Liver (tissue), 8 donors: ENCODE measurements at regions not wholly inside any gene's neighbourhood (a gene's known extent, or its start where the extent isn't known, plus 50 kb on each side); places are given as distances from the start of the nearest gene placed in this dataset.

Experiments
- DNase-seq: peaks from one replicate; pipeline ENCODE4 v3.0.0-alpha.2; 2017; ENCODE audit warnings: low spot score
- H3K27ac ChIP-seq, 2 donors: one replicate each; pipeline ENCODE4 v1.7.0; 2013; ENCODE audit warnings: inconsistent platforms in 2 of 2, low read length in 2 of 2, control low read depth in 1 of 2, low read depth in 1 of 2, mild to moderate bottlenecking in 1 of 2
- H3K27me3 ChIP-seq, 4 donors: one replicate each; pipeline versions ENCODE4 v1.6.1 to v1.7.0; 2013; ENCODE audit warnings: low read length in 3 of 4, inconsistent platforms in 1 of 4, mild to moderate bottlenecking in 1 of 4, moderate library complexity in 1 of 4; ENCODE audit not compliant: control insufficient read depth in 4 of 4, insufficient read depth in 4 of 4
- H3K36me3 ChIP-seq, 4 donors: one replicate each; pipeline versions ENCODE4 v1.6.1 to v1.7.0; 2013; ENCODE audit warnings: low read length in 3 of 4, mild to moderate bottlenecking in 3 of 4, low read depth in 1 of 4, moderate library complexity in 1 of 4; ENCODE audit not compliant: control insufficient read depth in 4 of 4, insufficient read depth in 3 of 4
- H3K4me1 ChIP-seq, 4 donors: one replicate each; pipeline versions ENCODE4 v1.6.1 to v1.7.0; 2013; ENCODE audit warnings: low read length in 3 of 4, mild to moderate bottlenecking in 3 of 4, moderate library complexity in 1 of 4; ENCODE audit not compliant: control insufficient read depth in 4 of 4, insufficient read depth in 4 of 4
- H3K4me3 ChIP-seq, 3 donors: one replicate each; pipeline versions ENCODE4 v1.6.1 to v1.7.0; 2013; ENCODE audit warnings: low read length in 3 of 3, control low read depth in 1 of 3, low read depth in 1 of 3, mild to moderate bottlenecking in 1 of 3
- H3K9ac ChIP-seq, 2 donors: one replicate each; pipeline ENCODE4 v1.7.0; 2013; ENCODE audit warnings: low read length in 2 of 2, mild to moderate bottlenecking in 2 of 2, moderate library complexity in 2 of 2, control low read depth in 1 of 2, low read depth in 1 of 2
- H3K9me3 ChIP-seq, 4 donors: one replicate each; pipeline versions ENCODE4 v1.6.1 to v1.7.0; 2013; ENCODE audit warnings: low read length in 3 of 4; ENCODE audit not compliant: control insufficient read depth in 4 of 4
- ATF3 ChIP-seq: IDR thresholded peaks from 2 replicates; pipeline ENCODE4 v1.6.1; 2016; ENCODE audit warnings: antibody characterized with exemption
- EGR1 ChIP-seq, 2 donors: IDR thresholded peaks; 2 replicates each; pipeline ENCODE4 v1.6.1; 2016 to 2018; ENCODE audit warnings: antibody characterized with exemption in 2 of 2, low read depth in 2 of 2
- FOXA1 ChIP-seq: IDR thresholded peaks from 2 replicates; pipeline ENCODE4 v1.6.1; 2016; ENCODE audit warnings: antibody characterized with exemption
- GABPA ChIP-seq, 2 donors: IDR thresholded peaks in 1 of 2; conservative IDR thresholded peaks in 1 of 2; 2 replicates each; pipeline ENCODE4 v1.6.1; 2016; ENCODE audit warnings: antibody characterized with exemption in 2 of 2, mild to moderate bottlenecking in 1 of 2, moderate library complexity in 1 of 2
- HNF4A ChIP-seq, 2 donors: conservative IDR thresholded peaks; 2 replicates each; pipeline ENCODE4 v1.6.1; 2016; ENCODE audit warnings: antibody characterized with exemption in 2 of 2, mild to moderate bottlenecking in 2 of 2
- HNF4G ChIP-seq: IDR thresholded peaks from 2 replicates; pipeline ENCODE4 v1.6.1; 2016; ENCODE audit warnings: antibody characterized with exemption
- NR2F2 ChIP-seq: IDR thresholded peaks from 2 replicates; pipeline ENCODE4 v1.6.1; 2016; ENCODE audit warnings: antibody characterized with exemption
- RAD21 ChIP-seq, 2 donors: IDR thresholded peaks; 2 replicates each; pipeline ENCODE4 v1.6.1; 2016; ENCODE audit warnings: antibody characterized with exemption in 2 of 2, mild to moderate bottlenecking in 2 of 2
- REST ChIP-seq: IDR thresholded peaks from 2 replicates; pipeline ENCODE4 v1.6.1; 2016; ENCODE audit warnings: antibody characterized with exemption, mild to moderate bottlenecking
- RXRA ChIP-seq, 2 donors: IDR thresholded peaks; 2 replicates each; pipeline ENCODE4 v1.6.1; 2017 to 2018; ENCODE audit warnings: antibody characterized with exemption in 2 of 2, mild to moderate bottlenecking in 1 of 2
- SP1 ChIP-seq: IDR thresholded peaks from 2 replicates; pipeline ENCODE4 v1.6.1; 2018; ENCODE audit warnings: antibody characterized with exemption, mild to moderate bottlenecking
- TAF1 ChIP-seq: conservative IDR thresholded peaks from 2 replicates; pipeline ENCODE4 v1.6.1; 2016; ENCODE audit warnings: antibody characterized with exemption, mild to moderate bottlenecking
- ZBTB33 ChIP-seq: IDR thresholded peaks from 2 replicates; pipeline ENCODE4 v1.6.1; 2016; ENCODE audit warnings: antibody characterized with exemption
- WGBS: extraction: QIAGEN DNeasy Blood & Tissue Kit; methylation state at CpG from one replicate; pipeline ENCODE4 v1.1.7; 2013; 5-methylcytosine and 5-hydroxymethylcytosine counted together
- TF ChIP-seq, protein P1 (sequence below): fragments of 150-350 bp; IDR thresholded peaks from 2 replicates; pipeline ENCODE4 v1.5.1; 2017; ENCODE audit warnings: improper control_type of control experiment, low read depth, low read length; ENCODE audit not compliant: missing input control
- TF ChIP-seq, protein P2 (sequence below): IDR thresholded peaks from 2 replicates; pipeline ENCODE4 v1.6.1; 2016; ENCODE audit warnings: antibody characterized with exemption
- donor health status: healthy.
- donor health status: healthy.
- donor health status: healthy.
- donor health status: healthy.
- donor health status: healthy.

DNA sequence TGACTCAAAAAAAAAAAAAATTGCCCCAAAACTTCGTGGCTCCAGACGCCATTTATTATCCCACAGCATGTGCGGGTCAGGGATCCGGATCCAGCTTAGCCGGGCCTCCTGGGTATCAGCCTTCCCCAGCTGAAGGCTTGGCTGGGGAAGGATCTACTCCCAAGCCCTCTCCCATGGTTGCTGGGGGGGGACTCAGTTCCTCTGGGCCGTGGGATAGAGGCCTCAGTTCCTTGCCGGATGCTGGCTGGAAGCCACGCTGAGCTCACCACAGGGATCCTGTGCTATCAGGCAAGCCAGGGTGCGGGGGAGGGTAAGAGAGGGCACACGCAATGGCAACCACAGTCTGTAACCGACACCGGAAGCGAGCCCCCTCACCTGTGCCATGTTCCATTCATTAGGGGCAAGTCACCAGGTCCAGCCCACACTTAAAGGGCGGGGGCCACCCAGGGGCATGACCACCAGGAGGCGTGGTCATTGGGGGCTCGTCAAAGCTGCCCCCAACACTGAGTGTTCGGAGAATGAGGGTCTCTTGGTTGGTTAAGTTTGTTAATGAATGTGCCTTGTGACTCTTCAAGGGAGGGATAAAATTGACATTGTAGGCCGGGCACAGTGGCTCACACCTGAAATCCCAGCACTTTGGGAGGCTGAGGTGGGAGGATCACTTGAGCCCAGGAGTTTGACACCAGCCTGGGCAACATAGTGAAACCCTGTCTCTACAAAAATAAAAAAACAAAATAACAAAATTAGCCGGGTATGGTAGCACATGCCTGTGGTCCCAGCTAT is 210.0 kb upstream of the GSE1 start:
- Histone ChIP-seq H3K9ac (no peak overlapping the region), H3K27ac (no peak overlapping the region), H3K4me3 (no peak overlapping the region), H3K36me3 (no peaks in the 10 kb centered on the region), H3K27me3 (no peaks in the 10 kb centered on the region), H3K4me1 (no peaks in the 10 kb centered on the region), H3K9me3 (no peaks in the 10 kb centered on the region)
- TF ChIP-seq NR2F2 (no peak), ZBTB33 (no peak), GABPA (IDR thresholded peaks at IDR 0.05 in 1 of 2, conservative IDR thresholded peaks at IDR 0.05 in 1 of 2) (no peak)
- TF ChIP-seq, protein P1, sequence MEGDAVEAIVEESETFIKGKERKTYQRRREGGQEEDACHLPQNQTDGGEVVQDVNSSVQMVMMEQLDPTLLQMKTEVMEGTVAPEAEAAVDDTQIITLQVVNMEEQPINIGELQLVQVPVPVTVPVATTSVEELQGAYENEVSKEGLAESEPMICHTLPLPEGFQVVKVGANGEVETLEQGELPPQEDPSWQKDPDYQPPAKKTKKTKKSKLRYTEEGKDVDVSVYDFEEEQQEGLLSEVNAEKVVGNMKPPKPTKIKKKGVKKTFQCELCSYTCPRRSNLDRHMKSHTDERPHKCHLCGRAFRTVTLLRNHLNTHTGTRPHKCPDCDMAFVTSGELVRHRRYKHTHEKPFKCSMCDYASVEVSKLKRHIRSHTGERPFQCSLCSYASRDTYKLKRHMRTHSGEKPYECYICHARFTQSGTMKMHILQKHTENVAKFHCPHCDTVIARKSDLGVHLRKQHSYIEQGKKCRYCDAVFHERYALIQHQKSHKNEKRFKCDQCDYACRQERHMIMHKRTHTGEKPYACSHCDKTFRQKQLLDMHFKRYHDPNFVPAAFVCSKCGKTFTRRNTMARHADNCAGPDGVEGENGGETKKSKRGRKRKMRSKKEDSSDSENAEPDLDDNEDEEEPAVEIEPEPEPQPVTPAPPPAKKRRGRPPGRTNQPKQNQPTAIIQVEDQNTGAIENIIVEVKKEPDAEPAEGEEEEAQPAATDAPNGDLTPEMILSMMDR = no peak
- 68% methylated on average over 19 of the region's 19 CpGs for WGBS
- no peak for DNase-seq

DNA sequence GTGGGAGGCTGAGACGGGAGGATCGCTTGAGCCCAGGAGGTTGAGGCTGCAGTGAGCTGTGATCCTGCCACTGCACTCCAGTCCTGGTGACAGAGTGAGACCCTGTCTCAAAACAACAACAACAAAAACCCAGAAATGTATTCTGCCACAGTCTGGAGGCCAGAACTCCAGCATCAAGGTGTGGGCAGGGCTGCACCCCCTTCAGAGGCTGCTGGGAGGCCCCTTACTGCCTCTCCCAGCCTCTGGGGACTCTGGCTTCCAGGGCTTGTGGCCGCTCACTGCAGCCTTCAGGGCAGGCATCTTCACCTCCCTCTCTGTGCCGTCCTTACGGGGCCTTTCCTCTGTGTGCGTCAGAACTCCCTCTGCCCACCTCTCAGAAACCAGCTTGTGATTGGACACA is 209.4 kb upstream of the GSE1 start:
- DNase-seq = no peak
- 94% methylated on average over 6 of the region's 6 CpGs for WGBS
- no peak for TF ChIP-seq ZBTB33
- no peak for TF ChIP-seq REST
- TF ChIP-seq SP1 = no peak
- TF ChIP-seq GABPA (IDR thresholded peaks at IDR 0.05 in 1 of 2, conservative IDR thresholded peaks at IDR 0.05 in 1 of 2) = no peak
- no peak for TF ChIP-seq RXRA (IDR thresholded peaks at IDR 0.05)
- TF ChIP-seq TAF1 = no peak
- TF ChIP-seq HNF4A (conservative IDR thresholded peaks at IDR 0.05) = no peak
- TF ChIP-seq, protein P2, sequence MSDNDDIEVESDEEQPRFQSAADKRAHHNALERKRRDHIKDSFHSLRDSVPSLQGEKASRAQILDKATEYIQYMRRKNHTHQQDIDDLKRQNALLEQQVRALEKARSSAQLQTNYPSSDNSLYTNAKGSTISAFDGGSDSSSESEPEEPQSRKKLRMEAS = no peak
- TF ChIP-seq ATF3 = no peak
- no peak for TF ChIP-seq FOXA1
- TF ChIP-seq EGR1 (IDR thresholded peaks at IDR 0.05; ENCODE audit: low read depth in 2 of 2) = no peak
- no peak for TF ChIP-seq RAD21 (IDR thresholded peaks at IDR 0.05)
- TF ChIP-seq NR2F2 = no peak
- TF ChIP-seq, protein P1 = no peak
- no peak for TF ChIP-seq HNF4G

More for the DNA sequence above, 209.4 kb upstream of the GSE1 start:
- H3K9ac ChIP-seq = no peak overlapping the region
- H3K27ac ChIP-seq = no peak overlapping the region
- no peaks in the 10 kb centered on the region for H3K27me3 ChIP-seq
- no peak overlapping the region for H3K4me3 ChIP-seq
- no peaks in the 10 kb centered on the region for H3K4me1 ChIP-seq
- no peaks in the 10 kb centered on the region for H3K36me3 ChIP-seq
- no peaks in the 10 kb centered on the region for H3K9me3 ChIP-seq
